Large intestine (tissue), 3 donors: ENCODE measurements at regions not wholly inside any gene's neighbourhood (a gene's known extent, or its start where the extent isn't known, plus 50 kb on each side); places are given as distances from the start of the nearest gene placed in this dataset.
"Not testable (repeated sequence)": the region's sequence is repeated elsewhere in the genome, so short reads cannot be mapped to it uniquely, and the experiment has no call there.

Source experiments
- DNase-seq, 2 donors: peaks; one replicate each; pipeline versions ENCODE4 v3.0.0 to v3.0.0-alpha.2; 2013
- H3K27ac ChIP-seq: one replicate; pipeline ENCODE4 v1.5.1; 2013; ENCODE audit warnings: low read length
- H3K27me3 ChIP-seq: 2 replicates; pipeline ENCODE4 v1.6.1; 2013; ENCODE audit warnings: low read length; ENCODE audit not compliant: control insufficient read depth, insufficient read depth
- H3K36me3 ChIP-seq: 2 replicates; pipeline ENCODE4 v1.6.1; 2013; ENCODE audit warnings: low read length; ENCODE audit not compliant: control insufficient read depth, insufficient read depth
- H3K4me1 ChIP-seq: one replicate; pipeline ENCODE4 v1.6.1; 2013; ENCODE audit warnings: low read length; ENCODE audit not compliant: control insufficient read depth, insufficient read depth
- H3K4me3 ChIP-seq: one replicate; pipeline ENCODE4 v1.5.1; 2013; ENCODE audit warnings: low read length
- H3K9me3 ChIP-seq: one replicate; pipeline ENCODE4 v1.6.1; 2013; ENCODE audit warnings: mild to moderate bottlenecking, low read depth, low read length, moderate library complexity; ENCODE audit not compliant: control insufficient read depth
- WGBS: methylation state at CpG from one replicate; pipeline ENCODE4 v1.1.5; 2013; ENCODE audit warnings: low lambda C conversion rate; ENCODE audit not compliant: insufficient coverage; 5-methylcytosine and 5-hydroxymethylcytosine counted together

- H3K4me3 ChIP-seq, H3K4me1 ChIP-seq, H3K9me3 ChIP-seq, H3K27me3 ChIP-seq, H3K36me3 ChIP-seq, H3K27ac ChIP-seq: not testable (repeated sequence)
- peak; percentile 39 to 55 for DNase-seq
- no CpG with 5 or more reads among the region's 6 CpGs for WGBS
Measured at GRCh38 chr17:20666689-20667088, 87.2 kb downstream of the CDRT15L2 start.

- DNase-seq, H3K4me3 ChIP-seq, H3K4me1 ChIP-seq, H3K9me3 ChIP-seq, H3K27me3 ChIP-seq, H3K36me3 ChIP-seq, H3K27ac ChIP-seq: not testable (repeated sequence)
- WGBS = no CpG with 5 or more reads among the region's 2 CpGs
Measured at GRCh38 chr17:20667712-20668111, 88.2 kb downstream of the CDRT15L2 start.

- 20% methylated on average over 1 of the region's 4 CpGs for WGBS
- not testable (repeated sequence) for DNase-seq
Measured at GRCh38 chr17:20668316-20668715, 88.8 kb downstream of the CDRT15L2 start.

GRCh38 chr17:20668868-20669267 is 89.3 kb downstream of the CDRT15L2 start:
- not testable (repeated sequence) for DNase-seq, H3K36me3 ChIP-seq, H3K4me1 ChIP-seq, H3K27ac ChIP-seq, H3K4me3 ChIP-seq, H3K9me3 ChIP-seq, H3K27me3 ChIP-seq

More at GRCh38 chr17:20668316-20668715, 88.8 kb downstream of the CDRT15L2 start:
- not testable (repeated sequence) for H3K36me3 ChIP-seq, H3K27me3 ChIP-seq, H3K4me1 ChIP-seq, H3K9me3 ChIP-seq, H3K27ac ChIP-seq, H3K4me3 ChIP-seq

GRCh38 chr17:20670506-20670905 is 91.0 kb downstream of the CDRT15L2 start:
- not testable (repeated sequence) for H3K27me3 ChIP-seq, DNase-seq, H3K4me3 ChIP-seq, H3K36me3 ChIP-seq, H3K9me3 ChIP-seq, H3K27ac ChIP-seq, H3K4me1 ChIP-seq
- WGBS = no CpG with 5 or more reads among the region's 3 CpGs

- H3K27me3 ChIP-seq, H3K4me1 ChIP-seq, H3K9me3 ChIP-seq, H3K36me3 ChIP-seq, H3K4me3 ChIP-seq, H3K27ac ChIP-seq, DNase-seq: not testable (repeated sequence)
- WGBS = no CpG with 5 or more reads among the region's 2 CpGs
Measured at GRCh38 chr17:20674374-20674773, 94.8 kb downstream of the CDRT15L2 start.

GRCh38 chr17:20675707-20676106 is 96.2 kb downstream of the CDRT15L2 start:
- H3K27ac ChIP-seq, H3K4me1 ChIP-seq, DNase-seq, H3K27me3 ChIP-seq, H3K36me3 ChIP-seq, H3K9me3 ChIP-seq, H3K4me3 ChIP-seq: not testable (repeated sequence)
- WGBS = no CpG with 5 or more reads among the region's 2 CpGs

- not testable (repeated sequence) for DNase-seq, H3K27me3 ChIP-seq, H3K4me1 ChIP-seq, H3K4me3 ChIP-seq, H3K27ac ChIP-seq, H3K9me3 ChIP-seq, H3K36me3 ChIP-seq
- no CpG with 5 or more reads among the region's 1 CpG for WGBS
Measured at GRCh38 chr17:20676656-20677055, 97.1 kb downstream of the CDRT15L2 start.

GRCh38 chr17:20677469-20677868 is 97.9 kb downstream of the CDRT15L2 start:
- H3K4me3 ChIP-seq, H3K27me3 ChIP-seq, H3K36me3 ChIP-seq, DNase-seq, H3K9me3 ChIP-seq, H3K4me1 ChIP-seq, H3K27ac ChIP-seq: not testable (repeated sequence)
- WGBS = no CpG with 5 or more reads among the region's 8 CpGs

- H3K9me3 ChIP-seq, H3K27ac ChIP-seq, H3K36me3 ChIP-seq, H3K4me3 ChIP-seq, H3K27me3 ChIP-seq, H3K4me1 ChIP-seq, DNase-seq: not testable (repeated sequence)
- 93% methylated on average over 2 of the region's 5 CpGs for WGBS
Measured at GRCh38 chr17:20678424-20678823, 98.9 kb downstream of the CDRT15L2 start.

- H3K4me1 ChIP-seq, H3K27ac ChIP-seq, DNase-seq, H3K27me3 ChIP-seq, H3K36me3 ChIP-seq, H3K9me3 ChIP-seq, H3K4me3 ChIP-seq: not testable (repeated sequence)
- WGBS = no CpG with 5 or more reads among the region's 8 CpGs
Measured at GRCh38 chr17:20681746-20682722, 102.5 kb downstream of the CDRT15L2 start.
